Kidney (tissue), 13 donors: ENCODE measurements at regions not wholly inside any gene's neighbourhood (a gene's known extent, or its start where the extent isn't known, plus 50 kb on each side); places are given as distances from the start of the nearest gene placed in this dataset.
"Not testable (repeated sequence)": the region's sequence is repeated elsewhere in the genome, so short reads cannot be mapped to it uniquely, and the experiment has no call there.

ENCODE experiments used
- DNase-seq, 5 donors: peaks; one replicate each; pipeline ENCODE4 v3.0.0-alpha.2; 2013 to 2020
- FAIRE-seq: peaks from 2 replicates; lab custom pipeline; 2012; peaks lifted over from hg19 to GRCh38; lab: Jason Lieb, UNC
- H3K27ac ChIP-seq, 2 donors: one replicate each; pipeline ENCODE4 v1.7.0; 2013; ENCODE audit warnings: low read depth in 2 of 2, low read length in 2 of 2, inconsistent platforms in 1 of 2
- H3K27me3 ChIP-seq: one replicate; pipeline ENCODE4 v1.7.1; 2013; ENCODE audit warnings: low read length, inconsistent platforms; ENCODE audit not compliant: control insufficient read depth, insufficient read depth
- H3K36me3 ChIP-seq, 3 donors: one replicate each; pipeline versions ENCODE4 v1.7.0 to v1.7.1; 2013; ENCODE audit warnings: low read length in 3 of 3, control low read depth in 1 of 3, inconsistent platforms in 1 of 3; ENCODE audit not compliant: insufficient read depth in 3 of 3, control insufficient read depth in 2 of 3
- H3K4me1 ChIP-seq, 3 donors: one replicate each; pipeline versions ENCODE4 v1.7.0 to v1.7.1; 2013; ENCODE audit warnings: low read length in 3 of 3, inconsistent platforms in 1 of 3, low read depth in 1 of 3; ENCODE audit not compliant: control insufficient read depth in 2 of 3, insufficient read depth in 2 of 3
- H3K4me3 ChIP-seq, 3 donors: one replicate each; pipeline versions ENCODE4 v1.7.0 to v1.8.1; 2013; ENCODE audit warnings: low read length in 3 of 3, control low read depth in 1 of 3, inconsistent platforms in 1 of 3
- H3K9ac ChIP-seq, 3 donors: one replicate each; pipeline versions ENCODE4 v1.7.0 to v1.7.1; 2013; ENCODE audit warnings: low read length in 3 of 3, control low read depth in 1 of 3, inconsistent platforms in 1 of 3
- H3K9me3 ChIP-seq, 3 donors: one replicate each; pipeline versions ENCODE4 v1.7.0 to v1.7.1; 2013; ENCODE audit warnings: low read length in 3 of 3, control low read depth in 1 of 3, inconsistent platforms in 1 of 3; ENCODE audit not compliant: control insufficient read depth in 2 of 3, insufficient read depth in 1 of 3
- intact Hi-C: fragments of 100-400 bp; cut with DNase I; formaldehyde crosslinking; loops from one replicate; pipeline ENCODE4 v1.11.1; 2022
- TF ChIP-seq, protein P1 (sequence below): IDR thresholded peaks from 3 replicates; pipeline ENCODE4 v1.5.1; 2012; ENCODE audit warnings: mild to moderate bottlenecking, moderate library complexity, borderline replicate concordance; ENCODE audit not compliant: insufficient read depth; ENCODE audit errors: extremely low read depth
- donor health status: control.
- donor health status: control.
- donor health status: control.
- donor health status: control.
- donor health status: control.
- donor health status: DM: yes; HTN: yes; CAD: no.
- donor health status: Normal renal cell carcinoma (clear cell type).

DNA sequence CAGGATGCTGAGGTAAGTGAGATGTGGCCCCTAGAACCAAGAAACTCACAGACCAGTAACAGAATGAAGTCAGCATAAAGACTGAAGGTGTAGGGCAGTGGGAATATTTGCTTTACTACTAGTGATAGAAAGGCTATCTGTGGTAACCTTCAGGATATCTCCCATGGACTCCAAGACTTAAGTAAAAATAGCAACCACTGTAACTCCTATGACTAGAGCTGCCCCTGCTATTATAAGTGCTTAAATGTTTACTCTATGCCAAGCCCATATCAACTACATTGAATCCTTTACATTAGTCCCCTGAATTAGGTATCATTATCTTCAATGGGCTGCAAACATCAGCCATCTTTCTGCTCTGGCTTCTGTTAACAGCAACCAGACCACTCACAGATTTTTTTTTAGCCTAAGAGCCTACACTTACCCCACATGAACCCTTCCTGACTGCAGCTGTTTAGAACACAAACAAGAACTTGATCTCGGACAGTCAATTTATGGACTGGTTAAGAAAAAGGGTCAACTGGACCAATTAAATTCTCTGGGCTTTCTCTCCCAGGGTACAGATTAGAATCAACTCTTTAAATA is 335.1 kb upstream of the API5 start:
- Histone ChIP-seq H3K9me3 (no peaks in the 10 kb centered on the region), H3K4me1 (no peaks in the 10 kb centered on the region), H3K27ac (no peak overlapping the region), H3K4me3 (no peak overlapping the region), H3K36me3 (no peaks in the 10 kb centered on the region), H3K9ac (no peak overlapping the region), H3K27me3 (no peaks in the 10 kb centered on the region)
- TF ChIP-seq, protein P1, sequence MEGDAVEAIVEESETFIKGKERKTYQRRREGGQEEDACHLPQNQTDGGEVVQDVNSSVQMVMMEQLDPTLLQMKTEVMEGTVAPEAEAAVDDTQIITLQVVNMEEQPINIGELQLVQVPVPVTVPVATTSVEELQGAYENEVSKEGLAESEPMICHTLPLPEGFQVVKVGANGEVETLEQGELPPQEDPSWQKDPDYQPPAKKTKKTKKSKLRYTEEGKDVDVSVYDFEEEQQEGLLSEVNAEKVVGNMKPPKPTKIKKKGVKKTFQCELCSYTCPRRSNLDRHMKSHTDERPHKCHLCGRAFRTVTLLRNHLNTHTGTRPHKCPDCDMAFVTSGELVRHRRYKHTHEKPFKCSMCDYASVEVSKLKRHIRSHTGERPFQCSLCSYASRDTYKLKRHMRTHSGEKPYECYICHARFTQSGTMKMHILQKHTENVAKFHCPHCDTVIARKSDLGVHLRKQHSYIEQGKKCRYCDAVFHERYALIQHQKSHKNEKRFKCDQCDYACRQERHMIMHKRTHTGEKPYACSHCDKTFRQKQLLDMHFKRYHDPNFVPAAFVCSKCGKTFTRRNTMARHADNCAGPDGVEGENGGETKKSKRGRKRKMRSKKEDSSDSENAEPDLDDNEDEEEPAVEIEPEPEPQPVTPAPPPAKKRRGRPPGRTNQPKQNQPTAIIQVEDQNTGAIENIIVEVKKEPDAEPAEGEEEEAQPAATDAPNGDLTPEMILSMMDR = no peak
- no peak for FAIRE-seq
- peak in 2 of 5 donors; percentile 17 to 43 for DNase-seq
- intact Hi-C loops = no loop called here

GRCh38 chr11:42992594-42992993 is 319.2 kb upstream of the API5 start:
- Histone ChIP-seq H3K27me3 (no peaks in the 10 kb centered on the region), H3K36me3 (no peaks in the 10 kb centered on the region), H3K9ac (no peak overlapping the region), H3K4me3 (no peak overlapping the region), H3K4me1 (no peaks in the 10 kb centered on the region), H3K27ac (no peak overlapping the region), H3K9me3 (no peaks in the 10 kb centered on the region)
- intact Hi-C loops = no loop called here
- FAIRE-seq (no peak), DNase-seq (no peak)
- TF ChIP-seq, protein P1 = no peak

DNA sequence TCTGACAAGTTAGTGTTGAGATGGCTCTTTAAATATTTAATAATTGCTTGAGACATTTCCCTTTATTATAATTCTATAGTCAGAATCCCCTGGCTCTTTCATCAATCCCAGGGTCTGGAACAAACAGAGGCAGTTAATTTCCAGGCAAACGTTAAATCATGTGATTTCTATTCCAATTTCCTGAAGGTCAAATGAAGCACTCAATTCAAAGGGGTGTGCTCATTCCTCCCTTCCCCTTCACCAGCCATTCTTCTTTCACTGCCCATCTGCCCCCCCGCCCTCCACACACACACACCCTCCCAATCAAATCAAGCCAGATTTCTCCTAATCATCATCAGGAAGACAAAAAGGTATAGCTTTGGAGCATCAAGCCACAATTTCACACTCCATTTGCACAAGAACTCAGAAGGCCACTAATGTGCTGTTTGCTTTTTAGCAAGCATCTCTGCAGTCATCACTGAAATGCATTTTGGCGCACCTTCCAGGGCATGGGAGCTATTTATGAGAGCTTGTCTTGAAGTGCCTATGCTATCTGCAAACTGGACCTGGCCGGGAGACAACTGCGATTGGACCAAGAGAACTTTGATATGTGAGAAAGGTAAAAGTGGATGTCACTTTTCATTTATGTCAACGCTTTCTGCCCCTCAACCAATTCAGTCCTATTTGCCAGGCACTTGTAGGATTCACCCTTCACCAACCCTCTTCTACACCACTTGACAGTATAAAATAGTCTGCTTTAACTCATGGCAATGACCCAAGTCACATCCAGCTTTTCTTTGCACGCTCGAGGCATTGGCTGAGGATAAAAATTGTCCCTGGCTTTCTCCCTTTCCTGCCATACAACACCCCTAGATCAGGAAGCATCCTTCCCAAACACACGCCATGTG is 315.1 kb upstream of the API5 start:
- H3K4me3 ChIP-seq = no peak overlapping the region
- H3K27me3 ChIP-seq = no peaks in the 10 kb centered on the region
- DNase-seq = no peak
- TF ChIP-seq, protein P1 = no peak
- H3K27ac ChIP-seq = no peak overlapping the region
- H3K9ac ChIP-seq = no peak overlapping the region
- intact Hi-C loops = no loop called here
- no peak for FAIRE-seq
- no peaks in the 10 kb centered on the region for H3K9me3 ChIP-seq
- H3K4me1 ChIP-seq = no peaks in the 10 kb centered on the region
- no peaks in the 10 kb centered on the region for H3K36me3 ChIP-seq

DNA sequence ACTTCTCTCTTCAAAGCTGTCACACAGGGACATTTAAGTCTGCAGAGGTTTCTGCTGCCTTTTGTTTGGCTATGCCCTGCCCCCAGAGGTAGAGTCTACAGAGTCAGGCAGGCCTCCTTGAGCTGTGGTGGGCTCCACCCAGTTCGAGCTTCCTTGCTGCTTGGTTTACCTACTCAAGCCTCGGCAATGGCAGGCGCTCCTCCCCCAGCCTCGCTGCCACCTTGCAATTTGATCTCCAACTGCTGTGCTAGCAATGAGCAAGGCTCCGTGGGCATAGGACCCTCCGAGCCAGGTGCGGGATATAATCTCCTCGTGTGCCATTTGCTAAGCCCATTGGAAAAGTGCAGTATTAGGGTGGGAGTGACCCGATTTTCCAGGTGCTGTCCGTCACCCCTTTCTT is 306.9 kb upstream of the API5 start:
- H3K9me3 ChIP-seq, H3K27me3 ChIP-seq, FAIRE-seq, H3K27ac ChIP-seq, H3K9ac ChIP-seq, H3K36me3 ChIP-seq, H3K4me3 ChIP-seq, H3K4me1 ChIP-seq, intact Hi-C loops, DNase-seq: not testable (repeated sequence)
